Thoracic aorta (tissue), 2 donors: ENCODE measurements at regions not wholly inside any gene's neighbourhood (a gene's known extent, or its start where the extent isn't known, plus 50 kb on each side); places are given as distances from the start of the nearest gene placed in this dataset.

Experiments used
- ATAC-seq: fragments of 150-250 bp; one replicate; pipeline ENCODE4 v1.8.0; 2017; ENCODE audit warnings: low read depth; ENCODE audit not compliant: insufficient number of reproducible peaks, low FRiP score
- DNase-seq: peaks from one replicate; pipeline ENCODE4 v3.0.0-alpha.2; 2020; ENCODE audit warnings: low spot score
- H3K27ac ChIP-seq, 2 donors: fragments of 200-600 bp; sonication (generic); 1 replicate in 1 of 2; 2 replicates in 1 of 2; pipeline ENCODE4 v1.5.1; 2016; ENCODE audit warnings: mild to moderate bottlenecking in 2 of 2, moderate library complexity in 2 of 2
- H3K27me3 ChIP-seq: fragments of 200-600 bp; sonication (generic); replicated peaks from 2 replicates; pipeline ENCODE4 v1.6.0; 2016; ENCODE audit warnings: mild to moderate bottlenecking; ENCODE audit not compliant: insufficient read depth
- H3K36me3 ChIP-seq: fragments of 200-600 bp; sonication (generic); one replicate; pipeline ENCODE4 v1.5.1; 2016
- H3K4me1 ChIP-seq, 2 donors: fragments of 200-600 bp; sonication (generic); 1 replicate in 1 of 2; 2 replicates in 1 of 2; pipeline versions ENCODE4 v1.5.1 to v1.6.0; 2016; ENCODE audit warnings: low read depth in 2 of 2, mild to moderate bottlenecking in 1 of 2; ENCODE audit not compliant: control insufficient read depth in 1 of 2
- H3K4me3 ChIP-seq: fragments of 200-600 bp; sonication (generic); 2 replicates; pipeline ENCODE4 v1.5.1; 2016; ENCODE audit warnings: mild to moderate bottlenecking
- H3K9me3 ChIP-seq: fragments of 200-600 bp; sonication (generic); 2 replicates; pipeline ENCODE4 v1.5.1; 2016
- CTCF ChIP-seq: fragments of 200-600 bp; sonication (generic); IDR thresholded peaks from one replicate; pipeline ENCODE4 v1.5.1; 2019; ENCODE audit warnings: antibody characterized with exemption

GRCh38 chr4:163419074-163419473, 54.5 kb downstream of the TKTL2 start:
- Histone ChIP-seq H3K4me3 (no peak overlapping the region), H3K4me1 (no peaks in the 10 kb centered on the region), H3K27ac (no peak overlapping the region), H3K36me3 (no peaks in the 10 kb centered on the region), H3K9me3 (no peaks in the 10 kb centered on the region), H3K27me3 (no peaks in the 10 kb centered on the region)
- DNase-seq (no peak), ATAC-seq (no peak)
- TF ChIP-seq CTCF, result no peak

GRCh38 chr4:163415668-163416067, 57.9 kb downstream of the TKTL2 start:
- TF ChIP-seq CTCF, result no peak
- Histone ChIP-seq H3K27ac (no peak overlapping the region), H3K4me3 (no peak overlapping the region), H3K9me3 (no peaks in the 10 kb centered on the region), H3K4me1 (no peaks in the 10 kb centered on the region), H3K27me3 (no peaks in the 10 kb centered on the region), H3K36me3 (no peaks in the 10 kb centered on the region)
- DNase-seq (no peak), ATAC-seq (no peak)

GRCh38 chr4:163414275-163414674, 59.3 kb downstream of the TKTL2 start:
- TF ChIP-seq CTCF, result no peak
- DNase-seq (no peak), ATAC-seq (no peak)
- H3K36me3 ChIP-seq, result no peaks in the 10 kb centered on the region
- H3K4me3 ChIP-seq, result no peak overlapping the region
- H3K27ac ChIP-seq, result no peak overlapping the region
- H3K9me3 ChIP-seq, result no peaks in the 10 kb centered on the region
- no peaks in the 10 kb centered on the region for H3K4me1 ChIP-seq
- H3K27me3 ChIP-seq, result no peaks in the 10 kb centered on the region

- Histone ChIP-seq H3K36me3 (no peaks in the 10 kb centered on the region), H3K27me3 (no peaks in the 10 kb centered on the region), H3K9me3 (no peaks in the 10 kb centered on the region), H3K27ac (peak overlapping the region; percentile 1 to 8), H3K4me1 (peaks cover 0 to 6% of the 10 kb centered on the region in 2 donors), H3K4me3 (peak overlapping the region; percentile 65)
- ATAC-seq, result no peak
- no peak for DNase-seq
- TF ChIP-seq CTCF, result no peak
Observed at GRCh38 chr4:163404580-163404979, 60.9 kb downstream of the NPY5R start.

- peak overlapping the region; percentile 65 for H3K4me3 ChIP-seq
- DNase-seq, result no peak
Observed at GRCh38 chr4:163404080-163404479, 60.4 kb downstream of the NPY5R start.

More at GRCh38 chr4:163404080-163404479, 60.4 kb downstream of the NPY5R start:
- H3K27ac ChIP-seq, result peak overlapping the region; percentile 1 to 8
- H3K9me3 ChIP-seq, result no peaks in the 10 kb centered on the region
- H3K36me3 ChIP-seq, result no peaks in the 10 kb centered on the region
- no peak for TF ChIP-seq CTCF
- H3K4me1 ChIP-seq, result peaks cover 0 to 6% of the 10 kb centered on the region in 2 donors
- ATAC-seq, result no peak
- no peaks in the 10 kb centered on the region for H3K27me3 ChIP-seq
